HG02870 (cell line): ENCODE measurements at regions not wholly inside any gene's neighbourhood (a gene's known extent, or its start where the extent isn't known, plus 50 kb on each side); places are given as distances from the start of the nearest gene placed in this dataset.

Experiments used
- ATAC-seq: cut with Tn5 transposase; IDR thresholded peaks from one replicate; pipeline ENCODE4 v1.9.1; 2021; ENCODE audit warnings: mild to moderate bottlenecking, moderate library complexity; ENCODE audit not compliant: unreplicated experiment

DNA sequence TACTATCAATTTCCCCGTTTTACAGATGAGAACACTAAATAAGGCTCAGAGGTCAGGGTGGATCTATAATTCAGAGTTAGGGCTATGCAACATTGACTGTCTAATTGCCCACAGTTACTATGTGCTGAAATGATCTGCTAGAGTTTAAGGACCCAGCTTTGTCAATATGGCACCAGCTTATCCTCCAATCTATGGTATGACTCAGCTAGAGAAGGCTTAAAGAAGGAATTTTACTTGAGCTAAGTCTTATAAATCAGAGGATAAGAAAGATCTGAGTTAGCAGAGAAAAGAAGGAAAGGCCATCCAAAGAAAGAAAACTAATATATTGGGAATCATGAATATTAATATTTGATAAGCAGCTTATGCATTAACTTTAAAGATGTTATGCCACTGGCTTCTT lies 78.1 kb downstream of the ASB9 start:
- no peak for ATAC-seq

DNA sequence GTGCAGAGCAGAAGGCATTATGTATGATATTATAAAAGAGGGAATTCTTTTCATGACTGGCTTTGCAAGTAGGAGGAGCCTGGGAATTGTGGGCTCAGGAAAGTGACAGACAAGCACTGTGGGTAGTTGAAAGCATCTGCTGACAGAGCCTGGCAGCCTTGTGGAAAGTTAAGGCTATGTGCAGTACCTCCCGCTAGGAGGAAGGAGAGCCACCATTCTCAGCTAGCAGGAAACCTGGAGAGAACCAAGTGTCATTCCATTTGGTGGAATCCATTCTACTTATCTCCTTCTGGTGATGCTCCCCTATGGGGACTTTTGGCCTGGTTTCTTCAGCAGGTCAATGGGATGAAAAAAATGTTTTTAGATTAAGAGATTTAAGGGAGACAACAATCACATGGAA lies 81.8 kb downstream of the ASB9 start:
- ATAC-seq: no peak

DNA sequence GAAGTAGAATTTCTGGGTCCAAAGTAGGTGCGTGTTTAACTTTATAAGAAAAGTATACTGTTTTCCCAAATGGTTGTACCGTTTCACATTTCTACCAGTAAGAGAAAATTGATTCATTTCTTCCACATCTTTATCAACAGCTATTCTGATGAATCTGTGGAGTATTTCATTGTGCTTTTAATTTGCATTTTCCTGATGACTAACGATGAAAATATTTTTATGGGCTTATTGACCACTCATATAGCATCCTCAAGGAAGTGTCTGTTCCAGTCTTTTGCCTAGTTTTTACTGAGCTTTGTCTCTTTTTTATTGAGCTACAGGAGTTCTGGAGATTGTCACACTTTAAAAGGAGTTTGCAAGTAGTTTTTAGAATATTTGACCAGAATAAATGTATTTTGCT lies 92.6 kb downstream of the ASB9 start:
- no peak for ATAC-seq

DNA sequence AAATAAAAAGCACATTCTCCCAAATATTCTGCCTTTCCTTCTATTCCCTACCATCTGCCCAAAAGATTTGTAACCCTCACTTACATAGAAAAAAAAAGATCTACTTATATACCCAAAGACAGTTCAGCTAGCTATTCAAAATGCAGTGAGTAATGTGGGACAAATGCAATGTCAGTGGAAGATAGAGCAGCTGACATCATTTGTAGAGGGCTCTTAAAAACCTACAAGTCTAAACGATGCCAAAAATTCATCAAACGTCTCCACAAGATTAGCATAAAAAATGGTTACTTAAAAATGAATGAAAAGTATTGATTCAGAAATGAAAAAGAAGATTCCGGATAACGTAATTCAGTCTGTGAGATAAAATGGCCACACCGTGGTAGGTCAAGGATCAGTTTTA lies 96.5 kb downstream of the ASB9 start:
- ATAC-seq: no peak

DNA sequence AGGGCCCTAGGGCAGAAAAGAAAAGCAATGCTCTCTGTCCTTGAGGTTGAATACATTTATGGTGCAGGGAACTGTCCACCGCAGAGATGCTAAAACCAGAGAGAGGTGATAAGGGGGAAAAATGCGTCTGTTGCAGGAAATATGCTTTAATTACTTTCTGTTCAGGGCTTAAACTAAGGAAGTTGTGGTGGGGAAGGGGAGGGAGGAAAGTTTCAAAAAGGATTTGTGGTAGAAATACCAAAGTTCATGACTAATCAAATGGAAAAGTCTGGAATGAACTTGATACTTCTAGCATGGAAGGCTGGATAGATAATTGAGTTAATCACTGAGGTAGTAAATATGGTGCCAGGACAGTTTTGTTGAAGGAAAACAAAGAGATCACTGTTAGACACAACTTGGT lies 99.0 kb downstream of the ASB9 start:
- no peak for ATAC-seq

DNA sequence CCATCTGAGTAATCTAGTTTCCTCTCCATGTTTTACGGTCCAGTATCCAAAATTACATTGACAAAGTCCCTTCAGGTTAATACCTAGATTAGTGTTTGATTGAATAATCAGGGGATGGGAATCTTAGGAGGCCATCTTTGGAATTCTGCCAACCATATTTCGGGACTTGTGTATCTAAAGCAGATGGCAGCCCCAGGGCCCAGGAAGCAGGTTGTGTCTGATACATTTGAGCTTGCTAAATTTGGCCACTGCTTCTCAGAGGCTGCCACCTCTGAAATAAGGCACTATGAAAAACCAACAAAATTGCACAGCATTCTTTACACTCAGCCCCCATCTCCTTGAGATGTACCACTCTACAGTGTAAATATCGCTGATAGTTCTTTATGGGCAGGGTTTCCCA lies 102.1 kb downstream of the ASB9 start:
- no peak for ATAC-seq

DNA sequence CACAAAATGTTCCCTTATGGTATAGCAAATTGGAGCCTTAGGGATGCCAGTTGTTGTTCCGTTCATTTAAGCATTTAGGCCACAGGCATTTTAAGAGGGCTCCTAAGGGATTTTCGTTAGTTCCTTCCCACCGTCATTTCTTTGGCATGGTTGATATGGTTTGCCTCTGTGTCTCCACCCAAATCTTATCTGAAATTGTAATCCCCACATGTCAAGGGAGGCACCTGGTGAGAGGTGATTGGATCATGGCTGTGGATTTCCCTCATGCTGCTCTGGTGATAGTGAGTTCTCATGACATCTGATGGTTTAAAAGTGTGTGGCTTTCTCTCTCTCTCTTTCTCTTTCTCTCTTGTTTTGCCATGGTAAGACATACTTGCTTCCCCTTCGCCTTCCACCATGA lies 104.1 kb downstream of the ASB9 start:
- ATAC-seq: no peak

DNA sequence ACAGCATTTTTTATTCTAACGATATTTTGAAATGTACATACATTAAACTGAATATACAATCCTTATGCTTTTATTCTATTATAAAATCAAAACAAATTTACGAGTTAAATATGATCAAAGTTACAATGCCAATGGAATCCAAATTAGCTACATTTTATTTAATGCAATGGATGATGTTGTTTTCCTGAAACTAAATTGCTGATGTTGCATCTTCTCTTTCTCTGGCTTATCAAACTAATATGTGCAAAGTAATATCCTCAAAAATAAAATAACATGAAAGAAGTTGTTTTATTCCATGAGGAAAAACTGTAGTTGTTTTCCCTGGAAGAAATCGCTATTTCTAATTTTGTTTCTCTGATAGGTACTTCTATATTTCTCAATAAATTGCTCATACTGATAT lies 106.8 kb downstream of the ASB9 start:
- no peak for ATAC-seq

DNA sequence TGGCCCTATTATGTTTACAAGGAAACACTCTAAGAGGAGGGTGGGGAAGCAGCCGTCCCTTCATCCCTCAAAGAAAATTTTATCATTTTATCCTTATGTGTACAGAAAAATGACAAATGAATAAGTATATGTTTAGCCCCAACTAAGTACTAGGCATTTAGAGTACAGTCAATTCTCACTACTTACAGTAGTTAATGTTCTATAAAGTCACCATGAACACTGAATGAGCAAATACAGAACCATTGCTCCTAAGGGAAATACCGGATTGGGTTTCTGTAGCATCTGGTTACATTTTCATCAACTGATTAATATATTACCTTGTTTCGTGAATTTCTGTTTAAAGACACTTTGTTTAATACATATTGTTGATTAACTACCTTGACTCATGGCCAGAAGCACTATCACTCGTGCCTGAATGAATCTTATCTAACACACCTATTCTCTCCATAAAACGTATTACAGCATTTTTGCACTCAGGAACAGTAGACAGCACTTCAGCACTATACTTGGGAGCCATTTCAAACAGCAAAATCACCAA lies 109.3 kb downstream of the ASB9 start:
- no peak for ATAC-seq

DNA sequence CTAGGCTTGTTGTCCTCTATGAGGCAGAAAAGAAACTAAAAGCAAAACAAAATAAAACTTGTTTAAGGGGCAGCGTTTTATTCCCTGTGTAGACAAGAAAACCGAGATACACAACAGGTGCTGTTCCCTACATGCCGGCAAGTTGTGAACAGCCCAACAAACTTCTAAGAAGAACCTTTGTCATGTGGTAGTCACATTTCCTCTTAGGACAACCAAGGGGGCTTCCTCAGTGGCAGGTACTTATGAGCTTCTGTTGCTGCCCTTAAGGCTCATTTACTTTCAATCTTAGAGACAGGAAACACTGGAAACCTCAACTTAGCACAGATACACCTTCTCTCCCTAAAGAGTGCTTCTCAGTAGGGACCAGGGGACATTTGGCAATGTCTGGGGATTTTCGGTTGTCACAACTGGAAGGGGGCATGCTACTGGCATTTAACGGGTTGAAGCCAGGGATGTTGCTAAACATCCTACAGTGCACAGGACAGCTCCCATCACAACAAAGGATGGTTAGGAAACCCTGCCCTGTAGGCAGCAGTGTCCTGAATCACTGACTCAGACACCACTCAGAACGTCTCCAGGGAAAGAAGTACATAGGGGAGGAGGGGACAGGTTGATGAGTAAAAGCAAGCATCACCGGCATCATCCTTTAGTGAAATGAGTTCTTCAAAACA lies 111.0 kb downstream of the ASB9 start:
- ATAC-seq: peak; percentile 46

DNA sequence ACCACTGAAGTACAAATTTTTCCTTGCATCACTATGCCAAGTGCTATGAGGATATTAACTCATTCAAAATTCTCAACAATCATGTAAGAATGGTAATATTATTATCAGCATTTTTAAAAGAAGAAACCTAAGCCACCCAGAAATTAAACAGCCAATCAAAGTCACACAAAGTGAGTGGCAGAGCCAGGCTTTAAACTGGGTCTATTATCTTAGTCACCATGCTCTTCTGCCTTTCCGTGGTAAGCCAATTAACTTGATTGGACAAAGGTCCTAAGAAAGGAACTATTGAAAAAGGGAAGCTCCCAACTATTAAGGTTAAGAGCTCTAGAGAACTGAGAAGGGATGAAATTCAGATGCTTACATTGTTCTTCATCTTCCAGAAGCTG lies 111.5 kb downstream of the ASB9 start:
- ATAC-seq: peak; percentile 9

DNA sequence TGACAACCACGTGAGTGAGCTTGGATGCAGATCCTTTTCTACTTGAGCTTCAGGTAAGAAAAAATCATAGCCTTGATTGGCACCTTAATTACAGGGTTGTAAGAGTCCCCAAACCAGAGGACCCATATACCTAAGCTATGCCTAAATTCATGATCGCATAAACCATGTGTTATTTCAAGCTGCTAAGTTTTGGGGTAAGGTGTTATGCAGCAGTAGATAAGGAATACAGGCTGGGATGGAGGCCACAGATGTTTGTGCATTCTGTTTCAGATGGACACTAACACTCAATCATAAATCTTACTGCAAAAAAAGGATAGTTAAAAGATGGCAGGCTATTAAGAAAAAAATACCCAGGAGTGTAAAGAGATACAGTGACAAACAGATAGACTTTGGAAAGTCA lies 112.3 kb downstream of the ASB9 start:
- no peak for ATAC-seq

DNA sequence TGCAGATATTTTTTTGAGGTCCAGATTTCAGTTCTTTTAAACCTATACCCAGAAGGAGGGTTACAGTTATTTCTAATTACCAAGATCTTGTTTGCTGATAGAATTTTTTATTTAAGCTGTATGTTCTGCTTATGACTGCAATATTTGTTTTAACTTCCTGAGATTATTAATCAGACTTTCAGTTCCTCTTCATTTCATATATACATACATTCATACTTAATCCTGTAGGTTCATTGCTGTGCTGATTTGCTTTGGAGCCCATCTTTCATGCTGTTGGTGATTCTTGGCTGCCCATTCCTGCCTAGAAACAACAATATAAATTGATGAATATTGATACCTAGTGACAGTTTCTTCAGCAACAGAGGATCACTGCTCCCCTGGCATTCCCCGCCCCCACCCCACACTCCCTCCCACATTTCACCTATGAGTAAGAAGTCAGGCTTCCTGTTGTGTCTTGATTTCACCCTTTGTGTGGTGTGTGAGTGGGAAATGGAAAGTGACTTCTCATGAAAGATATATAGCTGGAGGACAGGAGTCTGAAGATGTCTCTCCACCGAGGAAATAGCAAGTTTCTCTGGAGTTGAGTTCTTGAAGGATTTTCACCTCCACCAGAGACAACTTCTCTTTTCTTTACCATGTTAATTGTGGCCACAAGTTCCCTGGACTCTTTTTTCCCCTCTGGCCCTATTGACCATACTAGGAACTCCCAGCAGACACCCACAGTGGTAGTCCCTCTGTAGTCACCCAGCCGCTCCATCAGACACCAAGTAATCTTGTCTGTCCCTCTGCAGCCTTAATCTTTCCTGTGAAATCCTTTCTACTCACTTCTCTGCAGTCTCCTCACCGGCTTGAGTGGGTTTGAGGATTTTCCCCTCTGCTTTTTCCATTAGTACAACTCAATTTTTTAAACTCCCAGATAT lies 118.4 kb downstream of the ASB9 start:
- peak; percentile 66 for ATAC-seq

DNA sequence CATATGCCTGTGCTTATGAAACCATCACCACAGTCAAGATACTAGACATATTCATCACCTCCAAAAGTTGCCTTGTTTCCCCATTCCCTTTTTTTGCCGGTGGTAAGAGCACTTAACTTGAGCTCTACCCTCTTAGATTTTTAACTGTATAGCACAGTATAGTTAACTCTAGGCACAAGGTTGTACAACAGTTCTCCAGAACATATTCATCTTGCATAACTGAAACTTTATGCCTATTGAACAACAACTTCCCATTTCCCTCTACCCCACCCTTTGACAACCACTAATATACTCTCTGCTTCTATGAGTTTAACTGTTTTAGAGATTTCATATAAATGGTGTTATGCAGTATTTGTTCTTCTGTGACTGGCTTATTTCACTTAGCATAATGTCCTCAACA lies 119.3 kb downstream of the ASB9 start:
- no peak for ATAC-seq

DNA sequence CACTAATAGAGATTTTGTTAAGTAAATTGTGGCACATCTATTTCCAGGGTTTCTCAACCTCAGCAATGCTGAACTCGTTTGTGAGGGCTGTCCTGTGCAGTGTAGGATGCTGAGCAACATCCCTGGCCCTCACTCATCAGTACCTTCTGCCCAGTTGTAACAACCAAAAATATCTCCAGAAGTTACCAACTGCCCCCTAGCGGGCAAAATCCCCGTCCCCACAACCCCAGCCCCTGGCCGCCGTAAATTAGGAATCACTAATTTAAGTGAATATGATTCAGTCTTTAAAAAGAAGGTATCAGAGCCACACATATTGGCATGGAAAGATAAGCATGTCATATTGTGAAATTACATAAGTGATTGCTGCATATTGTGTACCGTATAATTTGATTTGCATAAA lies 123.4 kb downstream of the ASB9 start:
- no peak for ATAC-seq

DNA sequence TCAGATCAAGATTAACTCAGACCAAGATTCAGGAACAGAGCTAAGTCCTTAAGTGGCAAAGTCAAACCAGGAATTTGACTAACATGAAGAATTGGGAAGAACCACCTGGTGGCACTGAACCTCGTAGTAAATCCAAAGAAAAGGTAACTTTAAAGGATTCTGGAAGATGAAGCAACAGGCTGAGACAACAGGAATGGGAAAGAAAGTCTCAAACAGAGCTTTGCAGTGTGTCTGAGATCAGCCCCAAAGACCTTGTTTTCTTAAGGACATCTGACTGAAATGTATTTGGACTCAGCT lies 126.1 kb downstream of the ASB9 start:
- ATAC-seq: no peak

DNA sequence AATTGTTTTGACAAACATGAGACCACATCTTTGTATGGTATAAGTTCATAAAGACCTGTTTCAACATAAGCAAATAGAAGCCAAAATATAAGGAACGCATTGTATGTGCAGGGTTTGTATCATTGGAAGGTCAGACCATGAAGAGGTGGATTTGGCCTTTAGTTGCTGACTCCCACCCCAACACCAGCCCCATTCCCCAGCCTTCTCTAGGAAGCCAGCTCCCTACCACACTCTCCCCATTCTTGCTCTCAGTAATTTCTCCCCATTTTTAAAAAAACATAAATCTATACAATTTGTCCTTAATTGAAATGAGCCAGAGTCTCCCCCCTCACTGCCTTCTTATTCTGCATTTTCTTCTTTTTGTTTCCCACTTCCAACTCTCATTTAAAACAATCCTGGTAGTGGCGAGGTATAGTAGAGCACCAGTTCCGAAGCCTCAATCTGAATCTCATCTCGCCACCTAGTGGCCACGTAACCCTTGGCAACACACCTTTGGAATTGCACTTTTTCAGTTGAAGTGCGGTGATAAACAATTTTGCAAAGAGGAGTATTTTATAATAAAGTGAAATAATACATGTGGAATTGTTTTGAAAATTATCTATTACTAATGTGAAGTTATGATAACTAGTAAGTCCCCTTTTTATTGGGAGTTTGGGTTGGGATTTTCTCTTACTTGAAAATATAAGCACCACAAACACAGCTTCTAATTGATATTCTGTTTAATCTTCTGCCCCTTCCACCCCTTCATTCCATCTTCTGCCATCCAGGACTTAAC lies 126.6 kb downstream of the ASB9 start:
- ATAC-seq: no peak

DNA sequence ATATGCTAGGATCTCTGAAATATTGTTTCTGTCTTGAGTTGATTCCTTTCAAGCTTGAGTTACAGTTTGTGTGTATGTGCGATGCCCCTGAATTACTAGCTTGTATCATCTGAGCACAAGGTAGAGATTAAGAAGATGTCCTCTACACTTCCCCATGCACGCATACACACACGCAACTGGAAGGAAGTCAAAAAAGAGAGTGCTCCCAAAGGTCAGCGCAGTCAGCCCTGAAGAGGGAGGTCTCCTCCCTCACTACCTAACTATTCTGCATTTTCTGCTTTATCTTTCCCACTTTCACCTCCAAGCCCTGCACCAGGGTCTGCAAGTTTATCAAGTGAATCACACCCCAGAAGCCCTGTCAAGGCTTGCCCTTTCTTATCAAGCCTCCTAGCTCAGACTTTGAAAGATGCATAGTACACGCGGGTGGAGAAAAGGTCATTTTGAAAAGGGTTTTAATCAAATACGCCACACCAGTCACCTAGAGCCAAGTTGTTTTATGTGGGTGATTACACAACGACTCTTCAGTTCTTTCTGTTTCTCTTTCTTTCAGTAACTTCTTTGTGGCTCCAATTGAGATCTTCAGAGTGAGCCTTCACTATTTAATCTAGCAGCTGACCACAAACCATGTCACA lies 127.7 kb downstream of the ASB9 start:
- no peak for ATAC-seq

DNA sequence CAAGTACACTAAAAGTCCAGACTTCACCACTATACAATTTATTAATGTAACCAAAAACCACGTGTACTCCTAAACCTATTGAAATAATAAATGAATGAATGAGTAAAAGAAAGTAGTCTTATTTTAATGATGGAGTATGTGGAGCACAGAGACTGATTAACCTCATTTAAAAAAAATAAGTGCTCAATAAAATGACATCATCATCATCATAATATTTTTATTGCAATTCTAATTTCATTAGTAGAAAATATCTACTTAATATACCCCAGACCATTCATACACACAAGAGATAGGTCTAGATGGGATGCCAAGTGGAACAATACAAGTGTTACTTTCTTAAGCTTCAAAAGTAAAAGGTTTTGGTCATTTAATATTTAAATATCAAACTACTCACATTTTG lies 133.1 kb downstream of the ASB9 start:
- ATAC-seq: no peak

DNA sequence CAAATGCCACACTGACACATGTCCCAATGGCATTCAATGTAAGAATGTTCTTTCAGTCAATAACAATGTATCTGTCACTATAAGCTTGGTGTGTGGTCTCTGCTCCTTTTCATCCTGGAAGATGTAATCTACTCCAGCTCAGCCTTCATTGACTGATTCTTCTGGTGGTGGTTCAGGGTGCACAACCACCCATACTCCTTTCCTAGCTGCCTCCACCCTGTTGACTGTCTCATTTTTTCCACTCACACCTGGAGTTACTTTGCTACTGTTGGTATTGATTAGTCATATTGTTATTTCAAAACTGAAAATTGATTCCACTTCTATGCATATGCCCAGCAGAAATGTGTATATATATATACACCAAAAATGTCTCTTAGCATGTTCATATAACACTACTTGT lies 140.5 kb downstream of the ASB9 start:
- ATAC-seq: no peak

DNA sequence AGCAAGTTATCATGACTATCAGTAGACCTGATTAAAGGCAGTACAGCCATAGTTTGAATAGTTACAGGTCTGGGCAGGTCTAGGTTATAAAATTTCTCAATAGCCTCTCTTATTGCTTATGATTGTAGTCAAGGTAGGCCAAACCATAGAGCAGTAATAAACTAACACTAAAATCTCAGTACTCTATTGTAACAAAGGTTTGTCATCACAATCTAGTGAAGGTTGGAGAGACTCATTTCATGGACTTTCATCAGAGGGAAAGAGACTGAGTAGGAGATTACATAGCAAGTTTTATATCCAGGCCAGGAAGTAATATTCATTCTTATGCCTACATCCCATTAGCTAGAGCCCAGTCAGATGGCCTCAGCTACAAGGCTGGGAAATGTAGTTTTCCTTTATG lies 141.0 kb downstream of the ASB9 start:
- no peak for ATAC-seq
